H9 (cell line): ENCODE measurements at regions not wholly inside any gene's neighbourhood (a gene's known extent, or its start where the extent isn't known, plus 50 kb on each side); places are given as distances from the start of the nearest gene placed in this dataset.

Experiments used
- DNase-seq: peaks from one replicate; pipeline ENCODE4 v3.0.0-alpha.2; 2017
- H2AFZ ChIP-seq: one replicate; pipeline ENCODE4 v1.6.1; 2013; ENCODE audit warnings: mild to moderate bottlenecking, low read length, control low read depth, moderate library complexity
- H2AK5ac ChIP-seq: 2 replicates; pipeline ENCODE4 v1.6.1; 2013; ENCODE audit warnings: low read length, control low read depth, mixed read lengths; ENCODE audit not compliant: insufficient read length
- H2BK120ac ChIP-seq: one replicate; pipeline ENCODE4 v1.6.1; 2013; ENCODE audit warnings: low read depth, mild to moderate bottlenecking, low read length, control low read depth, inconsistent platforms; ENCODE audit not compliant: poor library complexity, severe bottlenecking
- H2BK12ac ChIP-seq: 2 replicates; pipeline ENCODE4 v1.6.1; 2013; ENCODE audit warnings: low read length, control low read depth, mixed read lengths, low read depth; ENCODE audit not compliant: insufficient read length
- H2BK15ac ChIP-seq: 2 replicates; pipeline ENCODE4 v1.6.1; 2013; ENCODE audit warnings: low read depth, low read length, control low read depth
- H2BK20ac ChIP-seq: one replicate; pipeline ENCODE4 v1.6.1; 2013; ENCODE audit warnings: low read depth, mild to moderate bottlenecking, low read length, control low read depth, inconsistent platforms; ENCODE audit not compliant: poor library complexity, severe bottlenecking
- H2BK5ac ChIP-seq: 2 replicates; pipeline ENCODE4 v1.6.1; 2013; ENCODE audit warnings: low read length, control low read depth, mixed read lengths; ENCODE audit not compliant: insufficient read length
- H3K14ac ChIP-seq: 2 replicates; pipeline ENCODE4 v1.6.1; 2013; ENCODE audit warnings: low read length, control low read depth; ENCODE audit not compliant: insufficient read depth
- H3K18ac ChIP-seq: 2 replicates; pipeline ENCODE4 v1.6.1; 2013; ENCODE audit warnings: low read depth, mild to moderate bottlenecking, mixed read lengths, low read length, control low read depth; ENCODE audit not compliant: insufficient read length
- H3K23ac ChIP-seq: 2 replicates; pipeline ENCODE4 v1.6.1; 2013; ENCODE audit warnings: low read length, control low read depth, mixed read lengths, low read depth; ENCODE audit not compliant: insufficient read length
- H3K23me2 ChIP-seq: 2 replicates; pipeline ENCODE4 v1.6.1; 2013; ENCODE audit warnings: low read depth, mild to moderate bottlenecking, mixed read lengths, low read length, control low read depth; ENCODE audit not compliant: insufficient read length, poor library complexity, severe bottlenecking
- H3K27ac ChIP-seq: 2 replicates; pipeline ENCODE4 v1.5.1; 2013; ENCODE audit warnings: low read length, control low read depth, mixed read lengths, low read depth; ENCODE audit not compliant: insufficient read length
- H3K27me3 ChIP-seq: 2 replicates; pipeline ENCODE4 v1.6.1; 2013; ENCODE audit warnings: low read length, control low read depth, inconsistent platforms; ENCODE audit not compliant: insufficient read depth
- H3K4ac ChIP-seq: 2 replicates; pipeline ENCODE4 v1.6.1; 2013; ENCODE audit warnings: low read depth, mild to moderate bottlenecking, control low read depth, inconsistent platforms, low read length, moderate library complexity
- H3K4me1 ChIP-seq: 2 replicates; pipeline ENCODE4 v1.6.1; 2013; ENCODE audit warnings: low read length, control low read depth, inconsistent platforms; ENCODE audit not compliant: insufficient read depth
- H3K4me2 ChIP-seq: 2 replicates; pipeline ENCODE4 v1.6.1; 2013; ENCODE audit warnings: low read length, control low read depth, mixed read lengths; ENCODE audit not compliant: insufficient read length, insufficient read depth
- H3K56ac ChIP-seq: 2 replicates; pipeline ENCODE4 v1.6.1; 2013; ENCODE audit warnings: low read depth, mild to moderate bottlenecking, mixed read lengths, low read length, control low read depth; ENCODE audit not compliant: insufficient read length
- H3K79me1 ChIP-seq: 2 replicates; pipeline ENCODE4 v1.6.1; 2013; ENCODE audit warnings: low read depth, mild to moderate bottlenecking, moderate library complexity, low read length, control low read depth, inconsistent platforms; ENCODE audit not compliant: insufficient read depth, poor library complexity, severe bottlenecking
- H3K79me2 ChIP-seq: 2 replicates; pipeline ENCODE4 v1.6.1; 2013; ENCODE audit warnings: low read length, control low read depth, inconsistent platforms; ENCODE audit not compliant: insufficient read depth
- H3K9ac ChIP-seq: 2 replicates; pipeline ENCODE4 v1.6.1; 2013; ENCODE audit warnings: low read length, control low read depth, mixed read lengths; ENCODE audit not compliant: insufficient read length; ENCODE audit errors: extremely low read depth
- H3K9me3 ChIP-seq: one replicate; pipeline ENCODE4 v1.6.1; 2013; ENCODE audit warnings: low read depth, low read length, inconsistent platforms; ENCODE audit not compliant: control insufficient read depth
- H3T11ph ChIP-seq: one replicate; pipeline ENCODE4 v1.6.1; 2013; ENCODE audit warnings: mild to moderate bottlenecking, low read length, control low read depth, inconsistent platforms
- H4K20me1 ChIP-seq: one replicate; pipeline ENCODE4 v1.6.1; 2013; ENCODE audit not compliant: control insufficient read depth, insufficient read length, insufficient read depth
- H4K5ac ChIP-seq: 2 replicates; pipeline ENCODE4 v1.6.1; 2013; ENCODE audit warnings: low read depth, mild to moderate bottlenecking, mixed read lengths, low read length, control low read depth; ENCODE audit not compliant: insufficient read length
- H4K8ac ChIP-seq: replicated peaks from 2 replicates; pipeline ENCODE4 v1.6.1; 2013; ENCODE audit warnings: low read length, control low read depth, mixed read lengths, low read depth; ENCODE audit not compliant: insufficient read length
- H4K91ac ChIP-seq: 2 replicates; pipeline ENCODE4 v1.6.1; 2013; ENCODE audit warnings: low read depth, mild to moderate bottlenecking, moderate library complexity, mixed read lengths, low read length, control low read depth; ENCODE audit not compliant: insufficient read length
- H3K27ac Mint-ChIP-seq, 3 experiments: 2 replicates in 2 of 3; 3 replicates in 1 of 3; pipeline ENCODE4 v1.8.0; 2020 to 2021; ENCODE audit warnings: mixed read lengths in 3 of 3, mild to moderate bottlenecking in 1 of 3, moderate library complexity in 1 of 3
- H3K27me3 Mint-ChIP-seq: 2 replicates; pipeline ENCODE4 v1.8.0; 2021; ENCODE audit warnings: low read depth, mild to moderate bottlenecking, moderate library complexity, mixed read lengths
- H3K36me3 Mint-ChIP-seq, 3 experiments: 2 replicates in 2 of 3; 3 replicates in 1 of 3; pipeline ENCODE4 v1.8.0; 2020 to 2021; ENCODE audit warnings: low read depth in 3 of 3, mixed read lengths in 3 of 3; ENCODE audit not compliant: insufficient read depth in 1 of 3
- H3K4me1 Mint-ChIP-seq, 2 experiments: 2 replicates each; pipeline ENCODE4 v1.8.0; 2020; ENCODE audit warnings: mixed read lengths in 2 of 2
- H3K4me3 Mint-ChIP-seq, 2 experiments: 2 replicates in 1 of 2; 3 replicates in 1 of 2; pipeline ENCODE4 v1.8.0; 2020 to 2021; ENCODE audit warnings: mild to moderate bottlenecking in 2 of 2, mixed read lengths in 2 of 2, moderate library complexity in 1 of 2
- H3K9me3 Mint-ChIP-seq, 2 experiments: 2 replicates in 1 of 2; 3 replicates in 1 of 2; pipeline ENCODE4 v1.8.0; 2020; ENCODE audit warnings: mild to moderate bottlenecking in 2 of 2, mixed read lengths in 2 of 2, moderate library complexity in 1 of 2
- WGBS: extraction: QIAGEN DNeasy Blood & Tissue Kit; methylation state at CpG from one replicate; pipeline ENCODE4 v1.1.7; 2013; ENCODE audit warnings: missing lambda C conversion rate, low lambda C conversion rate, mixed read lengths; ENCODE audit not compliant: insufficient read length; ENCODE audit errors: extremely low coverage; 5-methylcytosine and 5-hydroxymethylcytosine counted together
- TF ChIP-seq, protein P1 (sequence below): fragments of 200-600 bp; sonication (generic); conservative IDR thresholded peaks from 3 replicates; pipeline ENCODE4 v1.8.0; 2021; ENCODE audit warnings: antibody characterized with exemption, mild to moderate bottlenecking

DNA sequence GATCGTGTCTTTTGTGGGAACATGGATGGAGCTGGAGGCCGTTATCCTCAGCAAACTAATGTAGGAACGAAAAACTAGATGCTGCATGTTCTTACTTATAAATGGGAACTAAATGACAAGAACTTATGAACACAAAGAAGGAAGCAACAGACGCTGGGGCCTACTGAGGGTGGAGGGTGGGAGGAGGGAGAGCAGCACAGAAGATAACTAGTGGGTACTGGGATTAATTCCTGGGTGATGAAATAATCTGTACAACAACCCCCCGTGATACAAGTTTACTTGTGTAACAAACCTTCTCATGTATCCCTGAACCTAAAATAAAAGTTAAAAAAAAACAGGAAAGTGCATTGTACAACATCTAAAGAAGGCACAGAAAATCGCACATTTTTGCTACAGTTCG lies 59.0 kb upstream of the TMEM170B start:
- no peak overlapping the region for H3K56ac ChIP-seq
- H3K27ac ChIP-seq = no peak overlapping the region
- H4K8ac ChIP-seq = no peak overlapping the region
- no peak overlapping the region for H3K14ac ChIP-seq
- H3K79me2 ChIP-seq = no peaks in the 10 kb centered on the region
- Mint-ChIP-seq H3K4me3 (no peak overlapping the region), H3K36me3 (no peaks in the 10 kb centered on the region), H3K4me1 (0 out of 4 replicates have a peak, but pooled peaks cover 0 to 3% of the 10 kb centered on the region in 2 experiments), H3K27ac (no peak overlapping the region), H3K27me3 (peaks cover 3% of the 10 kb centered on the region), H3K9me3 (no peaks in the 10 kb centered on the region)
- no peaks in the 10 kb centered on the region for H4K20me1 ChIP-seq
- no peak overlapping the region for H3K4ac ChIP-seq
- H3K23me2 ChIP-seq = no peaks in the 10 kb centered on the region
- H4K5ac ChIP-seq = no peak overlapping the region
- H2AFZ ChIP-seq = no peak overlapping the region
- no peaks in the 10 kb centered on the region for H3K79me1 ChIP-seq
- H3T11ph ChIP-seq = no peak overlapping the region
- no peaks in the 10 kb centered on the region for H3K4me1 ChIP-seq
- no peak overlapping the region for H3K18ac ChIP-seq
- no peak overlapping the region for H2BK120ac ChIP-seq
- no CpG with 5 or more reads among the region's 7 CpGs for WGBS
- H3K4me2 ChIP-seq = no peak overlapping the region
- H2BK12ac ChIP-seq = no peak overlapping the region
- no peak overlapping the region for H2AK5ac ChIP-seq
- H2BK15ac ChIP-seq = no peak overlapping the region
- H3K23ac ChIP-seq = no peak overlapping the region
- no peak overlapping the region for H3K9ac ChIP-seq
- H2BK5ac ChIP-seq = no peak overlapping the region
- no peaks in the 10 kb centered on the region for H3K9me3 ChIP-seq
- TF ChIP-seq, protein P1, sequence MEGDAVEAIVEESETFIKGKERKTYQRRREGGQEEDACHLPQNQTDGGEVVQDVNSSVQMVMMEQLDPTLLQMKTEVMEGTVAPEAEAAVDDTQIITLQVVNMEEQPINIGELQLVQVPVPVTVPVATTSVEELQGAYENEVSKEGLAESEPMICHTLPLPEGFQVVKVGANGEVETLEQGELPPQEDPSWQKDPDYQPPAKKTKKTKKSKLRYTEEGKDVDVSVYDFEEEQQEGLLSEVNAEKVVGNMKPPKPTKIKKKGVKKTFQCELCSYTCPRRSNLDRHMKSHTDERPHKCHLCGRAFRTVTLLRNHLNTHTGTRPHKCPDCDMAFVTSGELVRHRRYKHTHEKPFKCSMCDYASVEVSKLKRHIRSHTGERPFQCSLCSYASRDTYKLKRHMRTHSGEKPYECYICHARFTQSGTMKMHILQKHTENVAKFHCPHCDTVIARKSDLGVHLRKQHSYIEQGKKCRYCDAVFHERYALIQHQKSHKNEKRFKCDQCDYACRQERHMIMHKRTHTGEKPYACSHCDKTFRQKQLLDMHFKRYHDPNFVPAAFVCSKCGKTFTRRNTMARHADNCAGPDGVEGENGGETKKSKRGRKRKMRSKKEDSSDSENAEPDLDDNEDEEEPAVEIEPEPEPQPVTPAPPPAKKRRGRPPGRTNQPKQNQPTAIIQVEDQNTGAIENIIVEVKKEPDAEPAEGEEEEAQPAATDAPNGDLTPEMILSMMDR = no peak
- no peaks in the 10 kb centered on the region for H3K27me3 ChIP-seq
- no peak for DNase-seq
- H2BK20ac ChIP-seq = no peak overlapping the region
- H4K91ac ChIP-seq = no peak overlapping the region
